ENCODE measurements at regions not wholly inside any gene's neighbourhood (a gene's known extent, or its start where the extent isn't known, plus 50 kb on each side); places are given as distances from the start of the nearest gene placed in this dataset.

- DNase-seq (ENCODE audit: low spot score), result no peak
- TF ChIP-seq CTCF (IDR thresholded peaks at IDR 0.05; ENCODE audit: extremely low read depth, missing control alignments), result no peak
Measured at GRCh38 chr10:63749915-63750314, 228.7 kb downstream of the REEP3 start.

- no peak for DNase-seq (ENCODE audit: low spot score)
- TF ChIP-seq CTCF (IDR thresholded peaks at IDR 0.05; ENCODE audit: extremely low read depth, missing control alignments), result no peak
Measured at GRCh38 chr10:63751836-63752235, 230.6 kb downstream of the REEP3 start.

- no peak for TF ChIP-seq CTCF (IDR thresholded peaks at IDR 0.05; ENCODE audit: extremely low read depth, missing control alignments)
- DNase-seq (ENCODE audit: low spot score), result no peak
Measured at GRCh38 chr10:63752318-63752717, 231.1 kb downstream of the REEP3 start.

GRCh38 chr10:63753808-63754207 is 232.6 kb downstream of the REEP3 start:
- TF ChIP-seq CTCF (IDR thresholded peaks at IDR 0.05; ENCODE audit: extremely low read depth, missing control alignments), result no peak
- DNase-seq (ENCODE audit: low spot score), result no peak

GRCh38 chr10:63755441-63755840 is 234.2 kb downstream of the REEP3 start:
- TF ChIP-seq CTCF (IDR thresholded peaks at IDR 0.05; ENCODE audit: extremely low read depth, missing control alignments), result no peak
- no peak for DNase-seq (ENCODE audit: low spot score)

GRCh38 chr10:63757067-63757466 is 235.9 kb downstream of the REEP3 start:
- no peak for DNase-seq (ENCODE audit: low spot score)
- no peak for TF ChIP-seq CTCF (IDR thresholded peaks at IDR 0.05; ENCODE audit: extremely low read depth, missing control alignments)

- no peak for TF ChIP-seq CTCF (IDR thresholded peaks at IDR 0.05; ENCODE audit: extremely low read depth, missing control alignments)
- DNase-seq (ENCODE audit: low spot score), result no peak
Measured at GRCh38 chr10:63758080-63758479, 236.9 kb downstream of the REEP3 start.

Measured in GM20000 (cell line).